ENCODE measurements at regions not wholly inside any gene's neighbourhood (a gene's known extent, or its start where the extent isn't known, plus 50 kb on each side); places are given as distances from the start of the nearest gene placed in this dataset.

DNA sequence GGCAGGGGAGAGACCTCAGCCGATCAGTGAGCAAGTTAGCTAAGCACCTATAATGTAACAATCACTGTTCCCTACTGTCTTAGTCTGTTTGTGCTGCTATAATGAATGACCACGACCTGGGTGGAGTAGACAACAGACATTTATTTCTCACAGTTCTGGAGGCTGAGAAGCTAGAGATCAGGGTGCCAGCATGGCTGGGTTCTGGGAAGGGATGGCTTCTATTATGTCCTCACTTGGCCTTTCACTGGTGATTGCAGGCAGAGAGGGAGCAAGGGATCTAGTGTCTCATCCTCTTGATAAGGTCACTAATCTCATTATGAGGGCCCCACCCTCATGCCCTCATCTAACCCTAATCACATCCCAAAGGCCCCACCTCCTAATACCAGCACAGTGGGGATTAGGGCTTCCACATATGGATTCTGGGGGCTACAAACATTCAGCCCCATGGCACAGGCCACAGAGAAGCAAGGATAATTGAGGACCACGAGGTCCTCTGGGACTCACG lies 162.5 kb downstream of the CD83 start:
- TF ChIP-seq ZC3H10 (CRISPR knock-in tag; IDR thresholded peaks at IDR 0.05), result no peak
- no peak for TF ChIP-seq GLIS3 (CRISPR knock-in tag; IDR thresholded peaks at IDR 0.05)
- TF ChIP-seq TOX (CRISPR knock-in tag; IDR thresholded peaks at IDR 0.05; ENCODE audit: borderline replicate concordance), result no peak
- no peak for TF ChIP-seq ZFP30 (CRISPR knock-in tag; IDR thresholded peaks at IDR 0.05)
- TF ChIP-seq, protein P1, sequence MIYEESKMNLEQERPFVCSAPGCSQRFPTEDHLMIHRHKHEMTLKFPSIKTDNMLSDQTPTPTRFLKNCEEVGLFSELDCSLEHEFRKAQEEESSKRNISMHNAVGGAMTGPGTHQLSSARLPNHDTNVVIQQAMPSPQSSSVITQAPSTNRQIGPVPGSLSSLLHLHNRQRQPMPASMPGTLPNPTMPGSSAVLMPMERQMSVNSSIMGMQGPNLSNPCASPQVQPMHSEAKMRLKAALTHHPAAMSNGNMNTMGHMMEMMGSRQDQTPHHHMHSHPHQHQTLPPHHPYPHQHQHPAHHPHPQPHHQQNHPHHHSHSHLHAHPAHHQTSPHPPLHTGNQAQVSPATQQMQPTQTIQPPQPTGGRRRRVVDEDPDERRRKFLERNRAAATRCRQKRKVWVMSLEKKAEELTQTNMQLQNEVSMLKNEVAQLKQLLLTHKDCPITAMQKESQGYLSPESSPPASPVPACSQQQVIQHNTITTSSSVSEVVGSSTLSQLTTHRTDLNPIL (CRISPR knock-in tag; IDR thresholded peaks at IDR 0.05; ENCODE audit: low read depth), result no peak
- TF ChIP-seq CSDC2 (CRISPR knock-in tag; IDR thresholded peaks at IDR 0.05), result no peak
- TF ChIP-seq ARNTL (CRISPR knock-in tag; IDR thresholded peaks at IDR 0.05; ENCODE audit: borderline replicate concordance, low read depth), result no peak
- TF ChIP-seq, protein P2, sequence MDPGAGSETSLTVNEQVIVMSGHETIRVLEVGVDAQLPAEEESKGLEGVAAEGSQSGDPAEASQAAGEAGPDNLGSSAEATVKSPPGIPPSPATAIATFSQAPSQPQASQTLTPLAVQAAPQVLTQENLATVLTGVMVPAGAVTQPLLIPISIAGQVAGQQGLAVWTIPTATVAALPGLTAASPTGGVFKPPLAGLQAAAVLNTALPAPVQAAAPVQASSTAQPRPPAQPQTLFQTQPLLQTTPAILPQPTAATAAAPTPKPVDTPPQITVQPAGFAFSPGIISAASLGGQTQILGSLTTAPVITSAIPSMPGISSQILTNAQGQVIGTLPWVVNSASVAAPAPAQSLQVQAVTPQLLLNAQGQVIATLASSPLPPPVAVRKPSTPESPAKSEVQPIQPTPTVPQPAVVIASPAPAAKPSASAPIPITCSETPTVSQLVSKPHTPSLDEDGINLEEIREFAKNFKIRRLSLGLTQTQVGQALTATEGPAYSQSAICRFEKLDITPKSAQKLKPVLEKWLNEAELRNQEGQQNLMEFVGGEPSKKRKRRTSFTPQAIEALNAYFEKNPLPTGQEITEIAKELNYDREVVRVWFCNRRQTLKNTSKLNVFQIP (CRISPR knock-in tag; IDR thresholded peaks at IDR 0.05; ENCODE audit: borderline replicate concordance, low read depth), result no peak
- no peak for TF ChIP-seq ZNF565 (CRISPR knock-in tag; conservative IDR thresholded peaks at IDR 0.05; ENCODE audit: low read depth)
- TF ChIP-seq SNAI2 (CRISPR knock-in tag; IDR thresholded peaks at IDR 0.05), result no peak
- no peak for TF ChIP-seq ESRRG (CRISPR knock-in tag; IDR thresholded peaks at IDR 0.05)
- TF ChIP-seq, protein P3, sequence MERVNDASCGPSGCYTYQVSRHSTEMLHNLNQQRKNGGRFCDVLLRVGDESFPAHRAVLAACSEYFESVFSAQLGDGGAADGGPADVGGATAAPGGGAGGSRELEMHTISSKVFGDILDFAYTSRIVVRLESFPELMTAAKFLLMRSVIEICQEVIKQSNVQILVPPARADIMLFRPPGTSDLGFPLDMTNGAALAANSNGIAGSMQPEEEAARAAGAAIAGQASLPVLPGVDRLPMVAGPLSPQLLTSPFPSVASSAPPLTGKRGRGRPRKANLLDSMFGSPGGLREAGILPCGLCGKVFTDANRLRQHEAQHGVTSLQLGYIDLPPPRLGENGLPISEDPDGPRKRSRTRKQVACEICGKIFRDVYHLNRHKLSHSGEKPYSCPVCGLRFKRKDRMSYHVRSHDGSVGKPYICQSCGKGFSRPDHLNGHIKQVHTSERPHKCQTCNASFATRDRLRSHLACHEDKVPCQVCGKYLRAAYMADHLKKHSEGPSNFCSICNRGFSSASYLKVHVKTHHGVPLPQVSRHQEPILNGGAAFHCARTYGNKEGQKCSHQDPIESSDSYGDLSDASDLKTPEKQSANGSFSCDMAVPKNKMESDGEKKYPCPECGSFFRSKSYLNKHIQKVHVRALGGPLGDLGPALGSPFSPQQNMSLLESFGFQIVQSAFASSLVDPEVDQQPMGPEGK (CRISPR knock-in tag; IDR thresholded peaks at IDR 0.05; ENCODE audit: borderline replicate concordance), result no peak
- no peak for TF ChIP-seq TCF4 (CRISPR knock-in tag; IDR thresholded peaks at IDR 0.05; ENCODE audit: borderline replicate concordance)
- TF ChIP-seq, protein P4, sequence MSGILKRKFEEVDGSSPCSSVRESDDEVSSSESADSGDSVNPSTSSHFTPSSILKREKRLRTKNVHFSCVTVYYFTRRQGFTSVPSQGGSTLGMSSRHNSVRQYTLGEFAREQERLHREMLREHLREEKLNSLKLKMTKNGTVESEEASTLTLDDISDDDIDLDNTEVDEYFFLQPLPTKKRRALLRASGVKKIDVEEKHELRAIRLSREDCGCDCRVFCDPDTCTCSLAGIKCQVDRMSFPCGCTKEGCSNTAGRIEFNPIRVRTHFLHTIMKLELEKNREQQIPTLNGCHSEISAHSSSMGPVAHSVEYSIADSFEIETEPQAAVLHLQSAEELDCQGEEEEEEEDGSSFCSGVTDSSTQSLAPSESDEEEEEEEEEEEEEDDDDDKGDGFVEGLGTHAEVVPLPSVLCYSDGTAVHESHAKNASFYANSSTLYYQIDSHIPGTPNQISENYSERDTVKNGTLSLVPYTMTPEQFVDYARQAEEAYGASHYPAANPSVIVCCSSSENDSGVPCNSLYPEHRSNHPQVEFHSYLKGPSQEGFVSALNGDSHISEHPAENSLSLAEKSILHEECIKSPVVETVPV (CRISPR knock-in tag; IDR thresholded peaks at IDR 0.05), result no peak
